ENCODE measurements at regions not wholly inside any gene's neighbourhood (a gene's known extent, or its start where the extent isn't known, plus 50 kb on each side); places are given as distances from the start of the nearest gene placed in this dataset.

DNA sequence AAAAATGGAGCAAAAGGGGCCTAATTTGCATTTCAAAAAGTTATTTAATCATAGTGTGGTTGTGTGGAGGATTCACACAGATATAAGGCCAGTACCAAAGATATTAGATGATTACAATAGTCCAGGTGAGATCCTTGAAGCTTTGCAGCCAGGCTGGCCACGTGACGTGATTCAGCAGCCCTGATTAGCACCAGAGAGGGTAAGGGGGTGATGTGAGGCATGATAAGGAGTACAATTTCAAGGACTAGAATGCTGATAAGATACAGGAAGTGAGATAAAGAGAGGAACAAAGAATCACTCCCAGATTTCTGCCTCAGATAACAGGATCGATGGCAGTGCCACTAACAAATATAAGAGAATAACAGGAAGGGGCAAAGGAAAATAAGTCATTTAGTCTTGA lies 108.4 kb upstream of the PALS2 start:
- ATAC-seq = no peak
- TF ChIP-seq, protein P1, sequence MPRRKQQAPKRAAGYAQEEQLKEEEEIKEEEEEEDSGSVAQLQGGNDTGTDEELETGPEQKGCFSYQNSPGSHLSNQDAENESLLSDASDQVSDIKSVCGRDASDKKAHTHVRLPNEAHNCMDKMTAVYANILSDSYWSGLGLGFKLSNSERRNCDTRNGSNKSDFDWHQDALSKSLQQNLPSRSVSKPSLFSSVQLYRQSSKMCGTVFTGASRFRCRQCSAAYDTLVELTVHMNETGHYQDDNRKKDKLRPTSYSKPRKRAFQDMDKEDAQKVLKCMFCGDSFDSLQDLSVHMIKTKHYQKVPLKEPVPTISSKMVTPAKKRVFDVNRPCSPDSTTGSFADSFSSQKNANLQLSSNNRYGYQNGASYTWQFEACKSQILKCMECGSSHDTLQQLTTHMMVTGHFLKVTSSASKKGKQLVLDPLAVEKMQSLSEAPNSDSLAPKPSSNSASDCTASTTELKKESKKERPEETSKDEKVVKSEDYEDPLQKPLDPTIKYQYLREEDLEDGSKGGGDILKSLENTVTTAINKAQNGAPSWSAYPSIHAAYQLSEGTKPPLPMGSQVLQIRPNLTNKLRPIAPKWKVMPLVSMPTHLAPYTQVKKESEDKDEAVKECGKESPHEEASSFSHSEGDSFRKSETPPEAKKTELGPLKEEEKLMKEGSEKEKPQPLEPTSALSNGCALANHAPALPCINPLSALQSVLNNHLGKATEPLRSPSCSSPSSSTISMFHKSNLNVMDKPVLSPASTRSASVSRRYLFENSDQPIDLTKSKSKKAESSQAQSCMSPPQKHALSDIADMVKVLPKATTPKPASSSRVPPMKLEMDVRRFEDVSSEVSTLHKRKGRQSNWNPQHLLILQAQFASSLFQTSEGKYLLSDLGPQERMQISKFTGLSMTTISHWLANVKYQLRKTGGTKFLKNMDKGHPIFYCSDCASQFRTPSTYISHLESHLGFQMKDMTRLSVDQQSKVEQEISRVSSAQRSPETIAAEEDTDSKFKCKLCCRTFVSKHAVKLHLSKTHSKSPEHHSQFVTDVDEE (CRISPR knock-in tag; IDR thresholded peaks at IDR 0.05) = no peak
- TF ChIP-seq RARB (CRISPR knock-in tag; IDR thresholded peaks at IDR 0.05) (no peak), ISL1 (CRISPR knock-in tag; IDR thresholded peaks at IDR 0.05) (no peak), TOX (CRISPR knock-in tag; IDR thresholded peaks at IDR 0.05; ENCODE audit: borderline replicate concordance) (no peak), OSR1 (CRISPR knock-in tag; IDR thresholded peaks at IDR 0.05) (no peak), ZFP3 (CRISPR knock-in tag; IDR thresholded peaks at IDR 0.05) (no peak), ZC3H10 (CRISPR knock-in tag; IDR thresholded peaks at IDR 0.05) (no peak), CSDC2 (CRISPR knock-in tag; IDR thresholded peaks at IDR 0.05) (no peak), ARNTL (CRISPR knock-in tag; IDR thresholded peaks at IDR 0.05; ENCODE audit: borderline replicate concordance, low read depth) (no peak), SNAI2 (CRISPR knock-in tag; IDR thresholded peaks at IDR 0.05) (no peak), PPARA (CRISPR knock-in tag; IDR thresholded peaks at IDR 0.05; ENCODE audit: borderline replicate concordance) (no peak), ZFP30 (CRISPR knock-in tag; IDR thresholded peaks at IDR 0.05) (no peak)

DNA sequence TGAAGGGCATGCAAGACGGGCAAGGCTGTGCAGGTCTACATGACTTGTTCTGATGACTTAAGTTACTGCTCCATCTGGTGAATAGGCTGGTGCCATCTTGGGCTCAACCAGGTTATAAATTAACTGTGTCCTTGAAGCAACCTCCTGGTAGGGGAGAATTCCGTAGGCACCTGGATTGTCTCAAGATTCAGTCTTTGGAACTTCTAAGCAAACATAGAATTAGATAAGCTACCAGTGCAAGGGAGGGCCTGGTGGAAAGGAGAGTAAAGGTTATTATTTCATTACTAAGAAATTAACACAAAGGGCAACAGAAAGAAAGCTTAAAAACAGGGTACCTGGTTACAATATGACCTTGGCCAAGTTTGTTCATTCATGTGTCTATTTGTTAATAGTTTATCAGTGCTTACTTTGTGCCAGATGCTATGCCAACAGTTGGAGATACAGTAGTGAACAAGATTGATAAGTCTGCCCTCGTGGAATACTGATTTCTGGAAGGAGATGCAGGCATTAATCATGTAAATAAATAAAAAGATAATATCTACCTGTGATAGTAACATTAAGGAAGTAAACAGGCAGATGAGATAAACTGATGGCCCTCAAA lies 107.0 kb upstream of the PALS2 start:
- no peak for TF ChIP-seq ISL1 (CRISPR knock-in tag; IDR thresholded peaks at IDR 0.05)
- TF ChIP-seq, protein P2, sequence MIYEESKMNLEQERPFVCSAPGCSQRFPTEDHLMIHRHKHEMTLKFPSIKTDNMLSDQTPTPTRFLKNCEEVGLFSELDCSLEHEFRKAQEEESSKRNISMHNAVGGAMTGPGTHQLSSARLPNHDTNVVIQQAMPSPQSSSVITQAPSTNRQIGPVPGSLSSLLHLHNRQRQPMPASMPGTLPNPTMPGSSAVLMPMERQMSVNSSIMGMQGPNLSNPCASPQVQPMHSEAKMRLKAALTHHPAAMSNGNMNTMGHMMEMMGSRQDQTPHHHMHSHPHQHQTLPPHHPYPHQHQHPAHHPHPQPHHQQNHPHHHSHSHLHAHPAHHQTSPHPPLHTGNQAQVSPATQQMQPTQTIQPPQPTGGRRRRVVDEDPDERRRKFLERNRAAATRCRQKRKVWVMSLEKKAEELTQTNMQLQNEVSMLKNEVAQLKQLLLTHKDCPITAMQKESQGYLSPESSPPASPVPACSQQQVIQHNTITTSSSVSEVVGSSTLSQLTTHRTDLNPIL (CRISPR knock-in tag; IDR thresholded peaks at IDR 0.05; ENCODE audit: low read depth) = no peak
- ATAC-seq = no peak

DNA sequence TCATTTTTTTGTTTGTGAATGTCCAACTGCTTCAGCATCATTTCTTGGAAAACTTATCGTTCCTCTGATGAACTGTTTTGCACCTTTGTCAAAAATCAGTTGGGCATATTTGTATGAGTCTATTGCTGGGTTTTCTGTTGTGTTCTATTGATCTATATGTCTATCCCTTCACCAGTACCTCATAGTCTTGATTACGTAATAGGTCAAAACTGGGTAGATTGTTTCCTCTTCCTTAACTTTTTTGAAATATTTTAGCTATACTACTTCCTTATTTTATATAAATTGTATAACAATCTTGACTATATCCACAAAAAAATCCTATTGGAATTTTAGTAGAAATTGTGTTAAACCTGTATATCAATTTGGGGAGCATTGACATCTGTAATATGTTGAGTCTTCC lies 104.1 kb upstream of the PALS2 start:
- no peak for ATAC-seq
- TF ChIP-seq, protein P1 (CRISPR knock-in tag; IDR thresholded peaks at IDR 0.05) = no peak
- TF ChIP-seq, protein P3, sequence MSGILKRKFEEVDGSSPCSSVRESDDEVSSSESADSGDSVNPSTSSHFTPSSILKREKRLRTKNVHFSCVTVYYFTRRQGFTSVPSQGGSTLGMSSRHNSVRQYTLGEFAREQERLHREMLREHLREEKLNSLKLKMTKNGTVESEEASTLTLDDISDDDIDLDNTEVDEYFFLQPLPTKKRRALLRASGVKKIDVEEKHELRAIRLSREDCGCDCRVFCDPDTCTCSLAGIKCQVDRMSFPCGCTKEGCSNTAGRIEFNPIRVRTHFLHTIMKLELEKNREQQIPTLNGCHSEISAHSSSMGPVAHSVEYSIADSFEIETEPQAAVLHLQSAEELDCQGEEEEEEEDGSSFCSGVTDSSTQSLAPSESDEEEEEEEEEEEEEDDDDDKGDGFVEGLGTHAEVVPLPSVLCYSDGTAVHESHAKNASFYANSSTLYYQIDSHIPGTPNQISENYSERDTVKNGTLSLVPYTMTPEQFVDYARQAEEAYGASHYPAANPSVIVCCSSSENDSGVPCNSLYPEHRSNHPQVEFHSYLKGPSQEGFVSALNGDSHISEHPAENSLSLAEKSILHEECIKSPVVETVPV (CRISPR knock-in tag; IDR thresholded peaks at IDR 0.05) = no peak
- TF ChIP-seq ISL1 (CRISPR knock-in tag; IDR thresholded peaks at IDR 0.05) = no peak
- TF ChIP-seq ESRRG (CRISPR knock-in tag; IDR thresholded peaks at IDR 0.05) = no peak
- TF ChIP-seq, protein P2 (CRISPR knock-in tag; IDR thresholded peaks at IDR 0.05; ENCODE audit: low read depth) = no peak
- TF ChIP-seq BACH2 (CRISPR knock-in tag; IDR thresholded peaks at IDR 0.05; ENCODE audit: borderline replicate concordance) = no peak
- TF ChIP-seq TOX (CRISPR knock-in tag; IDR thresholded peaks at IDR 0.05; ENCODE audit: borderline replicate concordance) = no peak
- TF ChIP-seq ZNF70 (CRISPR knock-in tag; IDR thresholded peaks at IDR 0.05) = no peak
- TF ChIP-seq ARNTL (CRISPR knock-in tag; IDR thresholded peaks at IDR 0.05; ENCODE audit: borderline replicate concordance, low read depth) = no peak
- TF ChIP-seq ZFP30 (CRISPR knock-in tag; IDR thresholded peaks at IDR 0.05) = no peak
- TF ChIP-seq ZFP3 (CRISPR knock-in tag; IDR thresholded peaks at IDR 0.05) = no peak
- no peak for TF ChIP-seq ZNF8 (CRISPR knock-in tag; IDR thresholded peaks at IDR 0.05)
- TF ChIP-seq SNAI2 (CRISPR knock-in tag; IDR thresholded peaks at IDR 0.05) = no peak
- no peak for TF ChIP-seq GLIS3 (CRISPR knock-in tag; IDR thresholded peaks at IDR 0.05)
- no peak for TF ChIP-seq CSDC2 (CRISPR knock-in tag; IDR thresholded peaks at IDR 0.05)
- no peak for TF ChIP-seq RARB (CRISPR knock-in tag; IDR thresholded peaks at IDR 0.05)
- TF ChIP-seq, protein P4, sequence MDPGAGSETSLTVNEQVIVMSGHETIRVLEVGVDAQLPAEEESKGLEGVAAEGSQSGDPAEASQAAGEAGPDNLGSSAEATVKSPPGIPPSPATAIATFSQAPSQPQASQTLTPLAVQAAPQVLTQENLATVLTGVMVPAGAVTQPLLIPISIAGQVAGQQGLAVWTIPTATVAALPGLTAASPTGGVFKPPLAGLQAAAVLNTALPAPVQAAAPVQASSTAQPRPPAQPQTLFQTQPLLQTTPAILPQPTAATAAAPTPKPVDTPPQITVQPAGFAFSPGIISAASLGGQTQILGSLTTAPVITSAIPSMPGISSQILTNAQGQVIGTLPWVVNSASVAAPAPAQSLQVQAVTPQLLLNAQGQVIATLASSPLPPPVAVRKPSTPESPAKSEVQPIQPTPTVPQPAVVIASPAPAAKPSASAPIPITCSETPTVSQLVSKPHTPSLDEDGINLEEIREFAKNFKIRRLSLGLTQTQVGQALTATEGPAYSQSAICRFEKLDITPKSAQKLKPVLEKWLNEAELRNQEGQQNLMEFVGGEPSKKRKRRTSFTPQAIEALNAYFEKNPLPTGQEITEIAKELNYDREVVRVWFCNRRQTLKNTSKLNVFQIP (CRISPR knock-in tag; IDR thresholded peaks at IDR 0.05; ENCODE audit: borderline replicate concordance, low read depth) = no peak
- TF ChIP-seq ZNF565 (CRISPR knock-in tag; conservative IDR thresholded peaks at IDR 0.05; ENCODE audit: low read depth) = no peak
- TF ChIP-seq, protein P5, sequence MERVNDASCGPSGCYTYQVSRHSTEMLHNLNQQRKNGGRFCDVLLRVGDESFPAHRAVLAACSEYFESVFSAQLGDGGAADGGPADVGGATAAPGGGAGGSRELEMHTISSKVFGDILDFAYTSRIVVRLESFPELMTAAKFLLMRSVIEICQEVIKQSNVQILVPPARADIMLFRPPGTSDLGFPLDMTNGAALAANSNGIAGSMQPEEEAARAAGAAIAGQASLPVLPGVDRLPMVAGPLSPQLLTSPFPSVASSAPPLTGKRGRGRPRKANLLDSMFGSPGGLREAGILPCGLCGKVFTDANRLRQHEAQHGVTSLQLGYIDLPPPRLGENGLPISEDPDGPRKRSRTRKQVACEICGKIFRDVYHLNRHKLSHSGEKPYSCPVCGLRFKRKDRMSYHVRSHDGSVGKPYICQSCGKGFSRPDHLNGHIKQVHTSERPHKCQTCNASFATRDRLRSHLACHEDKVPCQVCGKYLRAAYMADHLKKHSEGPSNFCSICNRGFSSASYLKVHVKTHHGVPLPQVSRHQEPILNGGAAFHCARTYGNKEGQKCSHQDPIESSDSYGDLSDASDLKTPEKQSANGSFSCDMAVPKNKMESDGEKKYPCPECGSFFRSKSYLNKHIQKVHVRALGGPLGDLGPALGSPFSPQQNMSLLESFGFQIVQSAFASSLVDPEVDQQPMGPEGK (CRISPR knock-in tag; IDR thresholded peaks at IDR 0.05; ENCODE audit: borderline replicate concordance) = no peak
